PC-9 (cell line): ENCODE measurements at regions not wholly inside any gene's neighbourhood (a gene's known extent, or its start where the extent isn't known, plus 50 kb on each side); places are given as distances from the start of the nearest gene placed in this dataset.

Experiments used
- CTCF ChIP-seq: fragments of 200-600 bp; sonication (generic); conservative IDR thresholded peaks from 2 replicates; pipeline ENCODE4 v1.6.1; 2017; ENCODE audit warnings: mixed run types, antibody characterized with exemption, mild to moderate bottlenecking, moderate library complexity
- EZH2 ChIP-seq: fragments of 200-600 bp; sonication (generic); IDR thresholded peaks from 2 replicates; pipeline ENCODE4 v1.8.0; 2017; ENCODE audit warnings: antibody characterized with exemption, low read depth

GRCh38 chr3:106399761-106400160, 530.9 kb upstream of the CBLB start:
- no peak for TF ChIP-seq CTCF
- TF ChIP-seq EZH2, result no peak
